Jurkat, Clone E6-1 (cell line): ENCODE measurements at regions not wholly inside any gene's neighbourhood (a gene's known extent, or its start where the extent isn't known, plus 50 kb on each side); places are given as distances from the start of the nearest gene placed in this dataset.
"Not testable (repeated sequence)": the region's sequence is repeated elsewhere in the genome, so short reads cannot be mapped to it uniquely, and the experiment has no call there.

ENCODE experiments used
- DNase-seq: peaks from one replicate; pipeline ENCODE4 v3.0.0-alpha.2; 2011; ENCODE audit warnings: low read depth, low spot score
- H3K4me3 ChIP-seq: 2 replicates; pipeline ENCODE4 v1.5.1; 2011; ENCODE audit warnings: mild to moderate bottlenecking, low read length, control low read depth, moderate library complexity

GRCh38 chr16:87208968-87209367 is 108.2 kb downstream of the C16orf95 start:
- not testable (repeated sequence) for H3K4me3 ChIP-seq, DNase-seq

DNA sequence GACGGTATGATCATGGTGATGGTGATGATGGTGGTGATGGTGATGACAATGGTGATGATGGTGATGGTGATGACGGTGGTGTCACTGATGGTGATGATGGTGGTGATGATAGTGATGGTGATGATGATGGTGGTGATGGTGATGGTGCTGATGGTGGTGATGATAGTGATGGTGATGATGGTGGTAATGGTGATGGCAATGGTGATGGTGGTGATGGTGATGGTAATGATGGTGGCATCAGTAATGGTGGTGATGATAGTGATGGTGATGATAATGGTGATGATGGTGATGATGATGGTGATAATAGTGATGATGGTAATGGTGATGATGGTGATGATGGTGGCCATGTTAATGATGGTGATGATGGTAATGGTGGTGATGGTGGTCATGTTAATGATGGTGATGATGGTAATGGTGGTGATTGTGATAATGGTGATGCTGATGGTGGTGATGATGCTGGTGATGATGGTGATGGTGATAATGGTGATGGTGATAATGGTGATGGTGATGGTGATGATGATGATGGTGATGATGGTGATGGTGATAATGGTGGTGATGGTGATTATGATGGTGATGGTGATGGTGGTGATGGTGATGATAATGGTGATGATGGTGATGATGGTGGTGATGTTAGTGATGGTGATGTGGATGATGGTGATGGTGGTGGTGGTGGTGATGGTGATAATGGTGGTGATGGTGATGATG is 107.2 kb downstream of the C16orf95 start:
- DNase-seq = no peak

DNA sequence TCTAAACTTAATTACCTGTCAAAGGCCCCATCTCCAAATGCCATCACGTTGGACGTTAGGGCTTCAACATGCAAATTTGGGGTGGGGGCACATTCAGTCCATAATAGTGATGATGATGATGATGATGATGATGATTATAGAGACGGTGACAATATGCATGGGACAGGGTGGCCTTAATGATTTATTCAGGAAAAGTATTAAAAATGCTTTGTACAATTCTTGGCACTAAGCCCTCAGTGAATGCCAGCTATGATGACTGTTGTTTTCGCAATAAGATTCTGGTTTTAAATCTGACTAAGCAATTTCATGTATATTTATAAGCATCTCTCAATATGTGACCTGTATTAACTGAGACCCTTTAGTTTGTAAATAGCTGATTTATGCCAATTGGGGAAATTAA is 106.3 kb downstream of the C16orf95 start:
- no peak for DNase-seq
- no peak overlapping the region for H3K4me3 ChIP-seq

More for the DNA sequence above, 107.2 kb downstream of the C16orf95 start:
- H3K4me3 ChIP-seq = no peak overlapping the region

DNA sequence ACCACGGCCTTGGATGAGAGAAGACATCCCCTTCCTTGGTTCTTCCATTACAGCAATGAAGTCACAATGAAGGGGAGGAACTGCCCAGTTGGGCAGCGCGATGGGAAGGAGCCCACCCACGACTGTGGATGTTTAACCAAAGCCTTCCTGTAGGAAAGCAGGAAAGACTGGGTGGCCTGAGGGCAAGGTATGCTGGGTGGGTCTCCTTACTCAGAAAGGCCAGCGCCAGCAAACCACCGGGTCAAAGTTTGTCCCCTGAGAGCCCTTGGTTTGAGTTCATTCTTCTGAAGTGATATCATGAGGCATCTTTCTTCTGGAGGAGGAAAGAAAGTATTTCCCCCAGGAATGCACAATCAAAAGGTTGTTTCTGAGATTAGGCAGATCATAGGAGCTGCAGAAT is 105.2 kb downstream of the C16orf95 start:
- no peak for DNase-seq

GRCh38 chr16:87213536-87213935 is 103.7 kb downstream of the C16orf95 start:
- DNase-seq = no peak
- no peak overlapping the region for H3K4me3 ChIP-seq

More for the DNA sequence above, 105.2 kb downstream of the C16orf95 start:
- H3K4me3 ChIP-seq = no peak overlapping the region

GRCh38 chr16:87216148-87216840 is 100.9 kb downstream of the C16orf95 start:
- H3K4me3 ChIP-seq = no peak overlapping the region
- no peak for DNase-seq

GRCh38 chr16:87216841-87217275 is 100.3 kb downstream of the C16orf95 start:
- DNase-seq = no peak
- no peak overlapping the region for H3K4me3 ChIP-seq

DNA sequence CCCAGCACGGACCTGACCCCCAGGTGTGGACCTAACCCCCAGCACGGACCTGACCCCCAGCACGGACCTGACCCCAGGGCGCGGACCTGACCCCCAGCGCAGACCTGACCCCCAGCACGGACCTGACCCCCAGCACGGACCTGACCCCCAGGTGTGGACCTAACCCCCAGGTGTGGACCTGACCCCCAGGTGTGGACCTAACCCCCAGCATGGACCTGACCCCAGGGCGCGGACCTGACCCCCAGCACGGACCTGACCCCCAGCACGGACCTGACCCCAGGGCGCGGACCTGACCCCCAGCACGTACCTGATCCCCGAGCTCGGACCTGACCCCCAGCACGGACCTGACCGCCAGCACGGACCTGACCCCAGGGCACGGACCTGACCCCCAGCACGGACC is 99.4 kb downstream of the C16orf95 start:
- not testable (repeated sequence) for DNase-seq

GRCh38 chr16:87218281-87219055 is 98.7 kb downstream of the C16orf95 start:
- H3K4me3 ChIP-seq = no peak overlapping the region
- no peak for DNase-seq

More for the DNA sequence above, 99.4 kb downstream of the C16orf95 start:
- not testable (repeated sequence) for H3K4me3 ChIP-seq

DNA sequence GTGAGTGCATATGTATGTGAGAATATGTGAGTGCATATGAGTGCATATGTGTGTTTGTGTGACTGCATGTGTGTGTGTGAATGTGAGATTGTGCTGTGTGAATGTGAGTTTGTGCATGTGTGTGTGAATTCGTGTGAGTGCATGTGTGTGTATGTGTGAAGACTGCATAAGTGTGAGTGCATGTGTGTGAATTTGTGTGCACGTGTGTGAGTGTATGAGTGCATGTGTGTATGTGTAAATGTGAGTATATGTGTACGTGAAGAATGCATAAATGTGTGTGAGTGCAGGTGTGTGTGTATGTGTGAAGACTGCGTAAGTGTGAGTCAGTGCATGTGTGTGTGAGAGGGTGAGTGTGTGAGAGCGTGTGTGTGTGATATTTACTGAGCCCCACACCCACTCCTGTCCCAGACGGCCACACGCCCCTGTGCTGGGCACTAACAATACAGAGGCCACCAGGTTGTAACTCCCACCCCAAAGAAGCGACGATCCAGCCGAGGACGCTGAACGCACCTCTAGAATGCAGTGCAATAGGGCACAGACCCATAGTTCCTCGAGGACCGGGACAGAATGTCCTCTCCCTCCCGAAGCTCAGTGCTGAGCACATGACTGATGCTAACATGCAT is 97.8 kb downstream of the C16orf95 start:
- H3K4me3 ChIP-seq = no peak overlapping the region
- DNase-seq = no peak

DNA sequence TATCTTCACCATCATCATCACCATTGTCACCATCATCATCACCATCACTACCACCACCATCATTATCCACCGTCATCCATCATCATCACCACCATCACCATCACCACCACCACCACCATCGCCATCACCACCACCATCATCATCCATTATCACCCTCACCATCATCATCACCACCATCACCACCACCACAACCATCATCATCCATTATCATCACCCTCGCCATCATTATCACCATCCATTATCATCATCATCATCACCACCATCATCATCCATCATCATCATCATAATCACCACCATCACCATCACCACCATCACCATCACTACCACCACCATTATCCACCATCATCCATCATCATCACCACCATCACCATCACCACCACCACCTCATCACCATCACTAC is 95.6 kb downstream of the C16orf95 start:
- H3K4me3 ChIP-seq = no peak overlapping the region
- no peak for DNase-seq

DNA sequence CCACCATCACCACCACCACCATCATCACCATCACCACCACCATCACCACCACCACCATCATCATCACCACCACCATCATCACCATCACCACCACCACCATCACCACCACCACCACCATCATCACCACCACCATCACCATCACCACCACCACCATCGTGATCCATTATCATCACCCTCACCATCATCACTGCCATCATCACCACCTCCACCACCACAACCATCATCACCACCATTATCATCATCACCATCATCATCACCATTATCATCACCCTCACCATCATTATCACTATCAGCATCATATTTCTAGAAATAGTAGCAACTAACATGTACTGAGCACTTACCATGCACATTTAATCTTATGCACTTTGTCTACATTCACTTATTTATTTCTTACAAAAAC is 94.9 kb downstream of the C16orf95 start:
- no peak overlapping the region for H3K4me3 ChIP-seq
- no peak for DNase-seq

- no peak overlapping the region for H3K4me3 ChIP-seq
- no peak for DNase-seq
Measured at GRCh38 chr16:87223656-87224248, 93.4 kb downstream of the C16orf95 start.

GRCh38 chr16:87226926-87227295 is 90.3 kb downstream of the C16orf95 start:
- H3K4me3 ChIP-seq = no peak overlapping the region
- DNase-seq = no peak

DNA sequence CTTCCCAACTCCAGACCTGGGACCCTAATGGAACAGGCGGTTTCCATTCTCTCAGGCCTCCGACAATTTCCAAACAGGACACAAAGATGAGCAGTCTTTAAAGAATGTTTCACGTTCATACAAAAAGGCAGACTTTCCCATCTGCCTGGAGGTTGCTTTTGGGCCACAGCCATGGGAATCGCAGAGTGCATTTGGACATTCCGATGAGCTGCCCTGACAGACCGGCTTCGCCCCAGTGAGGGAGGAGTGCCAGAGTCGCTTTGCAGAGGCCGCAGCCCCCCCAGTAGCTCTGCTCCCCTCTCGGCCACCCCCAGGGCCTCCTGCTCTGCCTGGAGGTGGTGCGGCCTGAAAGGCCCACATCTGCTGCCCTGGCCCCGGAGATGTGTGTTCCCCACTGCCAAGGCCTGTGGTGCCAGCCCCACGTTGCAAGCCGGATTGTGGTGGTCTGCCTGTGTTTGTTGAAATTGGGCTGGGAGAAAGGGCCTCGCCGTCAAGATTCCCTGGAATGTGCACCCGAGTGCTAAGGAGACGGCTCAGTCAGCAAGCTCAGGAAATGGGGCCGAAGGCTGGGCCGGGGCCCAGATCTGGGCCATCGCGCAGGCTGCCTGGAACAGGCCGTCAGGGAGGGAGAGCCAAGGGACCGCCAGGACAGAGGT is 89.8 kb downstream of the C16orf95 start:
- H3K4me3 ChIP-seq = no peak overlapping the region
- no peak for DNase-seq

- no peak for DNase-seq
- no peak overlapping the region for H3K4me3 ChIP-seq
Measured at GRCh38 chr16:87228363-87228762, 88.8 kb downstream of the C16orf95 start.

- no peak overlapping the region for H3K4me3 ChIP-seq
- no peak for DNase-seq
Measured at GRCh38 chr16:87229230-87230188, 87.7 kb downstream of the C16orf95 start.

DNA sequence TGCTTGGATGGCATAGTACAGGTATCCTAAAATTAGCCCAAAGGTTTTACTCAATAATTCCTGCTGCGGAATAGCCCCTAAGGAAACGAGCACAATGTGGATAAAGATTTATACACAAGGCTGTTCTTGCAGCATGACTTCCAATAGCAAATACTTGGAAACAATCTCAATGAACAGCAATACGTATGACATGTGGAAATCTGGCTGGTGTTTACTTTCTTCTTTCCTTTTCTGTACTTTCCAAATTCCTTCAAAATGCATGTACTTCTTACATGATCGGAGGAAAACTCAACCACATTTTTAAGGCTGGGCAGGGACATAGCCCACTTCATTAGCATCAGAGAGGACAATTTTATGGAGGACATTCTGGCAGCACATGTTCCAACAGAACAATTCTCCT is 86.6 kb downstream of the C16orf95 start:
- no peak for DNase-seq
- no peak overlapping the region for H3K4me3 ChIP-seq
